OCI-LY3 (cell line): ENCODE measurements at regions not wholly inside any gene's neighbourhood (a gene's known extent, or its start where the extent isn't known, plus 50 kb on each side); places are given as distances from the start of the nearest gene placed in this dataset.

Experiments used
- CTCF ChIP-seq: fragments of 200-600, 300-600 bp; sonication (generic); IDR thresholded peaks from 2 replicates; pipeline ENCODE4 v1.5.1; 2014; ENCODE audit warnings: antibody characterized with exemption, low read length, low read depth
- EZH2phosphoT487 ChIP-seq: fragments of 200-600 bp; shearing (Covaris generic); IDR thresholded peaks from 2 replicates; pipeline ENCODE4 v1.6.1; 2018; ENCODE audit warnings: antibody characterized with exemption, mixed run types, low read depth

- no peak for TF ChIP-seq CTCF
- no peak for TF ChIP-seq EZH2phosphoT487
Observed at GRCh38 chr12:59097876-59098275, 177.6 kb upstream of the LRIG3 start.
